PC-9 (cell line): ENCODE measurements at regions not wholly inside any gene's neighbourhood (a gene's known extent, or its start where the extent isn't known, plus 50 kb on each side); places are given as distances from the start of the nearest gene placed in this dataset.

Experiments
- EZH2 ChIP-seq: fragments of 200-600 bp; sonication (generic); IDR thresholded peaks from 2 replicates; pipeline ENCODE4 v1.8.0; 2017; ENCODE audit warnings: antibody characterized with exemption, low read depth
- TF ChIP-seq, protein P1 (sequence below): fragments of 200-600 bp; sonication (generic); conservative IDR thresholded peaks from 2 replicates; pipeline ENCODE4 v1.6.1; 2017; ENCODE audit warnings: mixed run types, antibody characterized with exemption, mild to moderate bottlenecking, moderate library complexity

DNA sequence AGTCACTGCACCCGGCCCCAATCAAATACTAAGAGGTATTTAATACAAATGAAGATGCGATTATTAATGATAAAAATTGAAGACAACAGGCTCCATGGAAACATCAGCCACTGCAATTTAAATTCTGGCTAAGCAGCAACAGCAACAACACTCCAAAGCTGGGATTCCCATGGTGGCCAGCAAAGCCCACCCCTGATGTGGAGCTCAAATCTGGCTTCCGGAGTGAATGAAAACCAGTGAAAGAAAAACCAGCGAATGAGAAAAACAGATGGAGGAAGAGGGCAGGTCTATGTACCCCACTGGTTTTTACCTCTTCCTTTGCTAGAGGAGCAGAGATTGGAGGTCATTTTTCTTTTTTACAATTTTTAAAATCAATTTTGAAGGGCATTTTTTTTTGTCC is 135.9 kb upstream of the PDE10A start:
- TF ChIP-seq, protein P1, sequence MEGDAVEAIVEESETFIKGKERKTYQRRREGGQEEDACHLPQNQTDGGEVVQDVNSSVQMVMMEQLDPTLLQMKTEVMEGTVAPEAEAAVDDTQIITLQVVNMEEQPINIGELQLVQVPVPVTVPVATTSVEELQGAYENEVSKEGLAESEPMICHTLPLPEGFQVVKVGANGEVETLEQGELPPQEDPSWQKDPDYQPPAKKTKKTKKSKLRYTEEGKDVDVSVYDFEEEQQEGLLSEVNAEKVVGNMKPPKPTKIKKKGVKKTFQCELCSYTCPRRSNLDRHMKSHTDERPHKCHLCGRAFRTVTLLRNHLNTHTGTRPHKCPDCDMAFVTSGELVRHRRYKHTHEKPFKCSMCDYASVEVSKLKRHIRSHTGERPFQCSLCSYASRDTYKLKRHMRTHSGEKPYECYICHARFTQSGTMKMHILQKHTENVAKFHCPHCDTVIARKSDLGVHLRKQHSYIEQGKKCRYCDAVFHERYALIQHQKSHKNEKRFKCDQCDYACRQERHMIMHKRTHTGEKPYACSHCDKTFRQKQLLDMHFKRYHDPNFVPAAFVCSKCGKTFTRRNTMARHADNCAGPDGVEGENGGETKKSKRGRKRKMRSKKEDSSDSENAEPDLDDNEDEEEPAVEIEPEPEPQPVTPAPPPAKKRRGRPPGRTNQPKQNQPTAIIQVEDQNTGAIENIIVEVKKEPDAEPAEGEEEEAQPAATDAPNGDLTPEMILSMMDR = no peak
- no peak for TF ChIP-seq EZH2
